T-helper 9 cell (primary cell): ENCODE measurements at regions not wholly inside any gene's neighbourhood (a gene's known extent, or its start where the extent isn't known, plus 50 kb on each side); places are given as distances from the start of the nearest gene placed in this dataset.

ENCODE experiments used
- DNase-seq: peaks from one replicate; pipeline ENCODE4 v3.0.0-alpha.2; 2020

DNA sequence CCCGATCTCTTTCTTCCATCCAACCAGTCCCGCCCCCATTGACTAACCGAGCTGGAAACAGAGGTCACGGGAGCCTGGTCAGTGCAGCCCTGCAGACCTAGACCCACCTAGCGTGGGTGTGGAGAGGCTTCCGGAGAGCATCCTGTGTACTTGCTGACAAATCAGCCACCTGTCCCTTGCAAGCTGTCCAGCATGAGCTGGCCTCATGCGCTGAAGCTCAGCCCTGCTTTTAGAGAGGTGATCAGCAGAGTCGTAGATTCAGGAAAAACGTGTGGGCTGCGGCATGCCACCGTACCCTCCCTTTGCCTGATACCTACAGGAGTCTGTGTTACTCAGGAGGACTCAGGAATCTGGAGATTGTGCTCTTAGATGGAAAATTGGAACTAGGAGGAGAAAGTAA, 80.3 kb upstream of the UQCRFS1 start:
- DNase-seq, result no peak

DNA sequence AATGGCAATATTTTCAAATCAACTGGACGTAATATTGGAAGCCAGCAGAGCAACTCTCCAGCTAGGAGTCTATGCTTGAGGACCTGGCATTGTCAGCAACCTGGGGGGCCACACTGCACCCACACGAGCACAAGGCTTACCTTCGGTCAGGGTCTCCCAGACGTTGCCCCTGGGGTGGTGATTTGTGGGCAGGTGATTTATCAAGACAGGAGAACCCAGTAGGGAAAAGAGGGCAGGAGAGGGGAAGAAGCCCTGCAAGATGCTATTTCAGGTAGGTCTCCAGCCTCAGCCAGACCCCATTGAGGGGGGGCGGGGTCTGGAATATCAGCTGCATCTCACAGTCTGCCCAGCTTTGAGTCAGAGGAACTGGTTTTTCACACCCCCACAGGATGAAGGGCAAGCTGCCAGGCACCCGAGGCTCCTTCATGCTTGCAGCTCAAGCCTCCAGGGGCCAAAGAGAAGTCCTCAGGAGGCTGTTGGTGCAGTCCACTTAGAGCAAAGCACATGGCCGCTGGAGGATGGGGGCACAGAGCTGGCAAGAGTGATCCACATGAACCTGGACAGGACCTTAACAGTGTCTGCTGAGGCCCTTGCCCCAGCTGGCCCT, 80.9 kb upstream of the UQCRFS1 start:
- DNase-seq, result no peak

DNA sequence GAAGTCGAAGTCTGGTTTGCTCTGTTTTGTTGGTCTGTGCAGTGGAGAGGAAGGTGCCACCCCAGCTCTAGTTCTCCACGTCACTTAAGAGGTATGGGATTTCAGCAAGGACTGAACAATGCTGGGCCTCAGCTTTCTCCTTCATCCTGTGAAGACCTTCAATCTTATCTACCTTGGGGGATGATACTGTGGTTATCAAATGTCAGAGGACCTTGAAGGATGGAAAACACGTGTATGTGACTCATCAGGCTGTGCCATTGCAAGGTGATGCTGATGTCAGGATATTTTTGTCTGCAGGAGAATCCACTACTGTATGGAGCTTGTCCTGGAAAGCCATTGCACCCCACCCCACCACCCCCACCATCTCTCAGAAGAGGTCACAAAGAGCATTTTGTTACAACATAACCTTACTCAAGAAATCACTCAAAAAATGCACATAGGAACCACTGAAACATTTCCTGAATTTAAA, 81.4 kb upstream of the UQCRFS1 start:
- DNase-seq, result no peak

DNA sequence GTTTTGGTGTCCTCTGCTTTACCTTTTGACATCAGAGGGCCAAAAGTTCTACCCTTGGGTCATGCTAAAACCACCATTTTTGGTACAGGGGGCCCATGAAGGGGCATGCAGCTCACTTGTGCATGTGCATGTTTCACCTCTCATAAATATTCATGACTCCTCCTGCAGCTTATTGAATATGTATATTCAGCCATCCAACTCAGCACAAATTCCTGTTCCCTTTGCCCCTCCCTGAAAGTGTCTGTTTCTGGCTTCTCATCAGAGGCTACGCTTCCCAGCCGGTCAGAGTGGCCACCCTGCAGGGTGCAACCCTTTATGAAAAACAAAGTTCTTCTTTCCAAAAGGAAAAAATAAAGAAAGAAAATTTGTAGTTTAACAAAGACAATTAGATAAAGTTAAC, 82.3 kb upstream of the UQCRFS1 start:
- DNase-seq, result no peak

DNA sequence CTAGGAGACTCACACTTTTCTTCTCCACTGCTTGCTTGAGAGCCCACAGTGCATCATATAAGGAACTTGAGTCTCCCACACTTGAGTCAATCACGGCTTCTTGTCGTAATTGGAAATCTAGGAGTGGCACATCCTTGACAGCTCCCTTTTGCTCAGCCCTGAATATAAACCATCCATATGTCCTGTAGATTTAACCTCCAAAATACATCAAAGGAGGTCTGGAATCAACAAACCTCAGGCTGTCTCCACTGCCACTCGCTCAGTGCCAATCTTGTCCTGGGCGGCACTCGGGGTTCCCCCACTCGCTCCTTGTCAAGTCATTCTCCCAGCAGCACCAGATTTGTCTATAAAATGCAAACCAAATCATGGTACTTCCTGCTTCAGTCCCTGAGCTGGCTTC, 84.4 kb upstream of the UQCRFS1 start:
- no peak for DNase-seq

DNA sequence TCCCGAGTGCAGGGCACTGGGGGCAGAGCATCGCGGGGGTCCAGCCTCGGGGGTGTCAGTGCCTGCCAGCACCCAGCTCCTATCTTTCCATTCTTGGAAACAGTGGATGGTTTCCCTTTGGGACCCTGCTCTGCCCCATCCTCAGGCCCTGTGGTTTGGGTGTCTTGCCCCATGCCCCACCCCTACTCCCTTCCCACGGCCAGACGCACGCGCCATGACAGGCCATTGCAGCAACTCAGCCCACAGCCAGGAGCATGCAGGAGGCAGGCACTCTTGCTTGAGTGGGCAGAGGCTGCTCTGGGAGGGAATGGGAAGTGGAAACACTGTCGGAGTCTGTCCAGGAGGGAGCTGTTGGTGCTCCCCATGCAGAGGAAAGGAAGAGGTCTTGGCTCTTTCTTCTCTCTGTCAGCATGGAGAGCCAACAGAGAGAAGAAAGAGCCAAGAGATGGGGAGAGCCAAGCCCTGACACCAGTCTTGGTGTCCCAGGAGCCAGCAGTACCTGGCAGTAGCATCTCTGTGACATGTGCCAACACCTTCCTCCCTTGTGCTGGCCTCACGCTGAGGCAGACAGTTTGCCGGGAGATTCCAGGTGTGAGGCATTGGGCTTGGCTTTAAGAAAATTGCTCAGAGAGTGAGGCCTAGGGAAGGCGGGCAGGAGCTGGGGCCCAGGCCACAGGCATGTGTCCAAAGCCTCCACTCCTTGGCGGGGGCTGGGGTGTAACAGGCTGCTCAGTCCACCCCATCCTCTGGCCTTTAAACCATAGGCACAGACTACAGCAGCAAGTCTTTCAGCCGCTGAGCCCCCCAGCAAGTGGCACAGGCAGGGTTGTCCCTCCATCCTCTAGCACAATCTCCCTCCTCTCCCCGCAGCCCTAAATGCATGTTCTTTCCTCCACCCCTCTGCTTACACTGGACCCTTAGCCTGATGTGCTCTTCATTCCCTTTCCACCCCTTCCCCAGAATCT, 86.7 kb upstream of the UQCRFS1 start:
- no peak for DNase-seq

DNA sequence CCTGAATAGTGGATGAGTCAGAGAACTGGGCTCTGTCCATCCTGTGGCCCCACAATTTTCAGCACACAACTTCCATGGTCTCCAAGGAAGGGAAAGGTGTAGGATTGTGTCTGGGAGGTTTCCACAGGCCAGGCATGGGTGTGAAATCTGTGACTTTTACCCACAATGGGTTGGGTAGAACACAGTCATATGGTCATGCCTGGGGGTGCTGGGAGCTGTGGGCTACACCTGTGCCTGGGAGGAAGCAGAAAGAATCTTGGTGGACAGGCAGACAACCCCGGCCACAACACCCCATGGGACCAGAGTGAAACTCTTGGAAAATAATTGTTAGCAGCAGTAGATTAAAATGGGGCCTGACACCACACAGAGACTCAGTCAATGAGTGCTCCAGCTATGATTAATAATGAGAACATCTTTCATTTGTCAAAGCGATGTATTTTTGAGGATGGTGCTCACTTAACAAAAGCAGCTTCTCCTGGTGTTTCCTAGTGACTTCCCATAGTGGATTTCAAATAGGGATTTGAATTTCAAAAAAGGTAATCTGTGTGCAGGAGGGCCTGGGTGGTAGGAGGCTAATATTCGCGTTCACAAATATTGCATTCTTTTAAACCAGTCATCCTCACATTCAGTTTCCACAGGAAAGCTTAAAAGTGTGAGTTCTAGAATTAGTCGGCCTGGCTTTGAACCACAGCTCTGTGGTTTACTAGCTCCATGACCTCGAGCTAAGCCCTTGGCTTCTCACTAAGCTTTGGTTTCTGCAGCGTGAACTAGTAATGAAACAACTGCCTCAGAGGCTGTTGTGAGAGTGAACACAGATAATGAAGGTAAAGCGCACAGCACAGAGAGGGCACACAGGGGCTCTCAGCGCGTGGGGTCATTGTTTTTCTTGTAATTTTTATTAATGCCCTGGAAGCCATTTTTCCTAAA, 89.3 kb upstream of the UQCRFS1 start:
- no peak for DNase-seq

DNA sequence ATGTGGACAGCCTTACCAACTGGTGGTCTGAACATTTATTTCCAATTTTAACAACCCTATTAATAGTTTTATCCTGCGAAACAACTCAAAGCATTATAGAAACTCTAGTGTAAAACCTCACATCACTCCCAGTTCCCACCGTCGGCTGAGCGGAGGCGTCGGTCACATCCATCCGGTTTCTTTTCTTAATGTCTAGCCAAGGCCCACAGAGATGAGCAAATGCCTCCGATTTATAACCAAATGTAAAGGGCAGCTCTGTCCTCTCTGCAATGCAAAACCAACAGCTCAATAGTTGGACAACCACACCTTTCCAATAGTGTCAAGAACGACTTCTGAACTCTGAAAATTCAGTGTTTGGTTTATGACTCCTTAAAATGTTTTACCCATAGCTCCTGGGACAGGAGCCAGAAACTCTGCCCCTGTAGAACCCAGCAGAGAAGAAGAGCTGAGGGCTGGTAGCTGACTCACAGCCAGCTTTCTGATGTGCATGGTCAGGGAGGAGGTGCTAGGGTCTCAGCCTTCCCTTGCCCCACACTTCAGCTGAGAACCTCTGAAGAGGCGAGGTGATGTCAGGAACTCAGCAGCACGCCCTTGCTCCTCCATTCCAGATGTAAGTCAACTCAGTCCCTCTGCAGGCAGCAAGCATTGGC, 90.2 kb upstream of the UQCRFS1 start:
- no peak for DNase-seq

DNA sequence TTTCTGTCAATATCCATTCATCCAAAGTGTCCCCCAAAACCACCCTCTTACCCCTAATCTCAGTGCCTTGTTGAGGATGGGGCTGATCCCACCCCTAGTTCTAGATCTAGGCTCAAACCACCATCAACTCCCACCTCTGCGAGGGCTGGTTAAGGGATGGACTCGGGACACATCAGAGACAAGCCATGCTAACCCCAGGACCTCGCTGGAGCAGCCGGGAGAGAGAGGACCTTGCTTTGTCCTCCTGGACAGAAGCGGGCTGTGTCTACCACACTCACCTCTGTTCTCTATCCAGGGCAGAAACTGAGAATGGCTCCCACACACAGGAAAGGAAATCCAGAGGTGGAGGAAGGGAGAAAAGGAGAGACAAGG, 90.8 kb upstream of the UQCRFS1 start:
- no peak for DNase-seq

DNA sequence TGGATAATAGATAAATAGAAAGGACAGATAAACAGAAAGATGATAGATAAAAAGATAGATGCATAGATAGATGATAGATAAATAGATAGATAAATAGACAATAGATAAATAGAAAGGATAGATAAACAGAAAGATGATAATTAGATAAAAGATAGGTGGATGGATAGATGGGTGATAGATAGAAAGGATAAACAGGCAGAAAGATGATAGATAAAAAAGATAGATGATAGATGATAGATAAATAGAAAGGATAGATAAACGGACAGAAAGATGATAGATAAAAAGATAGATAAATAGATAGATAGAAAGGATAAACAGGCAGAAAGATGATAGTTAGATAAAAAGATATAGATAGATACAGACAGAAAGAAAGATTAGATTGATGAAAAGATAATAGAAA, 92.3 kb upstream of the UQCRFS1 start:
- DNase-seq, result no peak

DNA sequence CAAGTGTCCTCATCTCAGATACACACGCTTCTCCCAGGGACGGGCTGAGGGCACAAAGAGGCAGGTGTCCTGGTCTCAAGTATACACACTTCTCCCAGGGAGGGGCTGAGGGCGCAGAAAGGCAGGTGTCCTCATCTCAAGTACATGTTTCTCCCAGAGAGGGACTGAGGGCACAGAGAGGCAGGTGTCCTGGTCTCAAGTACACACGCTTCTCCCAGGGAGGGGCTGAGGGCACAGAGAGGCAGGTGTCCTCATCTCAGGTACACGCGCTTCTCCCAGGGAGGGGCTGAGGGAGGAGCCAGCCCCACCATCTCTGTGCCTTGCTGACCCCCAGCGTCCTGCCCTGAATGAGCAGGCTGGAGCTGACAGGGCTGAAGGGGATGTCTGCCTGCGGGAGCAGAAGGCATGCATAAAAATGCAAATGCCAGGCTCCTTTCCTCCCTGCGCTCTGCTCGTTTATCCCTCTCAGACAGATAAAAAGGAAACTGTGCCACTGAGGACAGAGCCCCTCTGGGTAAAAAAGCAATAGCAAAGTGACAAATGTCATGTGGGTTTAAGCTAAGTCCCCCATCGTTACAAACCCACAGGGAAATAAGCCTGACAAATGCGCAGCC, 96.1 kb upstream of the UQCRFS1 start:
- DNase-seq, result no peak

DNA sequence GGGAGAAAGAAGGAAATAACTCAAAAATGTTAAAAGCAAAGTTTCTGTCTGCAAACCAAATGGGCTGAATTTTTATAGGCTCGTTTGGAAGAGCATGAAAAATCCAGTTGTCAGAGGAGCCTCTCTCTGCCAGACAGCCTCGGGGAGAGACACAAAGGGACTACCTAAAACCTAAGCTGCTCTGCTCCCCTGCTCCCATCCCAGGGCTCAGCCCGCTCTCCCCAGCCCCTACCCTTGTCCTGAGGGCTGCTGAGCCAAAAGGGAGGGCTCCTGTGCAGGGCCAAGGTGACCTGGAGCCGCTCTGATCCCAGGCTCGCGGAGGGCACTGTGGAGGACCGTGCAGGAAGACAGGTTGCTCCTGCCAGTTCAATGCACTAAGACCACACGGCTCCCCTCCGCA, 96.7 kb upstream of the UQCRFS1 start:
- DNase-seq, result no peak

DNA sequence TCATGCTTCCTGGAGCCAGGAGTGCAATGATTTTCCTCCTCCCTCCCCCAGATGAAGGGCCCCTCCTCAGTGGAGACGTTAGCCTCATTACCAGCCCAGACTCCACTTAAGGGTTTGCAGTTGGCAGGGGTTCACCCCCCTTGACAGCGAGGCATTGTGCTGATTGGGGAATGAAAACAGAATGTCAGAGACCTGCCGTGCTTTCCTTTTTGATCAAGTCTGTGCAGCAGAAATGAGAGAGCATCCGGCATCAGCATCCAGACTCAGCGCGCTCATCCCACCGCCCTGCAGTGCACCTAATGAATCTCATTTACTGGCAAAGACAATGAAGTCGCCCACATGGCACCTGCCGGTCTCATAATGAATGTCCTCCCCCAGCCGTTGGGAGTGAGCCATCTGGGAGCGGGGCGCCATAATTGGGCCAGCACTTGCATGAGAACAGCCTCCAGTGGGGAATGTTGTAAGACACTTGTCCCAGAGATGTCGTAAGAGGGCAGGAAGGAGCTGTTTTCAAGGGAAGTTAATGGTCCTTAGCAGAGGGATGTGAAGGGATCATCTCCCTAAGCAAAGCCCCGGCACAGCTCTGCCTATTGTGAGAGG, 98.3 kb upstream of the UQCRFS1 start:
- DNase-seq, result no peak

DNA sequence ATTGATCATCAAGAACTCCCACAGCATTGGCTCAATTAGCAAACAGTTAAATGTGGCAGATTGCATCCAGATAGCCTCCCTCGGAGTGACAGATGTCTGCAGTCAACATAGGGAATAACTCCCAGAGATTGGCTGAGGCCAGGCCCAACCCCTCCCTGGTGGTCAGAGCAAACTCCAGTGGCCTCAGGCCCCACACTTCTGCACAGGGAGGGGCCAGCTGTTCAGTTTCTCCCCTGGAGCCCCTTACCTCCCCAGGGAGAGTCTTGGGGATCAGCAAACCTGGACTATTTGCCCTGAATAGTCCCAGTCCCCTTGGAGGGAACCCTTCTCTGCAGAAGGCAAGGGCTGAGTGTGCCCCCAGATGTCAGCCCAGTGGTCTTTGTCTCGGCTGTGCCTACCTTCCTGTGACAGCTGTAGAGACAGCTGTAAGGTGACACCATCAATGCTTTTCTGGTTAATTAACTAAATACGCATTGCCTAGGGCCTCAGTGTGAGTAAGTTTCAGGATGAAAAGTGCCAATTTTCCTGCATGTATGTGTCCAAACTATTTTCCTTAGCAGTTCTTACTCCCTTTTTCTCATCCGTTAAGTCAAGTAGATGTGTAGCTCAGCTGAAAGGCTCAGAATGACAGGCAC, 102.7 kb upstream of the UQCRFS1 start:
- no peak for DNase-seq

DNA sequence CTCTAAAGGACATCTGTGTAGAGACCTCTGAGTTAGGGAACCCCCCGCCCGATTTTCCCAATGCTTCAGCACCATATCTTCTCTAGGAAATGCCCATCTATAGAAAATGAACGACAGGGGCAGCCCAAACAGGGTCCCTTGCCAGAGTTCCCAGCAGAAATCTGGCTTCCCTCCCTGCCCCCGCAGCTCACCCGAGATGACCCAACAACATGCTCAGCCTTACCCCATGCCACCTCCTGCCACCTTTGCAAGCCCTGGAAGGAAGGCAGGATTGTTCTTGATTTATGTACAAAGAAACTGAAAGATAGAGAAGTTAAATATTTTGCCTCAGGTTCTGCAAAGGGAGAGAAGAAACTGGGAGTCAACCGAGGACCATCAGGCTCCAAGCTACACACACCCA, 105.6 kb upstream of the UQCRFS1 start:
- no peak for DNase-seq

DNA sequence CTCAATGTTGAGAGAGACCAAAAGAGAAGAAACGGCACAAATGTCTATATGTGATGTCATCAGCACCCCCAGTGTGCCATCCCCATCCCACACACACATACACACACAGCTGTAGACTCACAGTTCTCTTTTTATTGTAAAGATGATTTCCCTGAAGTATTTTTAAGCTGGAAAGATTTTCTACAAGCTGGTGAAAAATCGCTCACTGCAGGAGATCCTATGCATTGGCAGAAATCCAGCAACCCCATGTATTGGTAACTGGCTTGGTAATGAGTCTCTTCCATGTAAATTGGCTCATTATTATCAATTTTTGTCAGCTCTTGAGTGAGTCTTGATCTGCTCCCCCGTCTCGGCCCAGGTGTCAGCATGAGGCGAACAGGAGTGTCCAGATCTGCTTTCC, 107.1 kb upstream of the UQCRFS1 start:
- no peak for DNase-seq

DNA sequence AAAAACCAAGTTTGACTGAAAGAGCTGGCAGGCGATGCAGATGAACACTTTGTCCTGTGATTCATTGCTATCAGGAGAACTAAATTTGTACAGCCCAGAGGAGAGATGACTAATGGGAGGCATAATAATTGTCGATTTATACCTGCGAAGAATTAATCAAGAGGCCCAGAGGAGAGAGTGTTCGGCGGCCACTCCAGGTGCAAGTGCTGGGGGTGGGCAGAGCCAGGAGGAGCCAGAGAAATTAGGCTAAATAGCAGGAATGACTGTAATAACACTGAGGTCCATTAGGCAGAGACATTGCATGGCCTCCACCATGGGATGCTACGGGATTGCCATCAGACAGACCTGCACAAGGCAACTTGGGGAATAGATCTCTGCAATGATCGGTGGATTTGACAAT, 107.7 kb upstream of the UQCRFS1 start:
- no peak for DNase-seq

DNA sequence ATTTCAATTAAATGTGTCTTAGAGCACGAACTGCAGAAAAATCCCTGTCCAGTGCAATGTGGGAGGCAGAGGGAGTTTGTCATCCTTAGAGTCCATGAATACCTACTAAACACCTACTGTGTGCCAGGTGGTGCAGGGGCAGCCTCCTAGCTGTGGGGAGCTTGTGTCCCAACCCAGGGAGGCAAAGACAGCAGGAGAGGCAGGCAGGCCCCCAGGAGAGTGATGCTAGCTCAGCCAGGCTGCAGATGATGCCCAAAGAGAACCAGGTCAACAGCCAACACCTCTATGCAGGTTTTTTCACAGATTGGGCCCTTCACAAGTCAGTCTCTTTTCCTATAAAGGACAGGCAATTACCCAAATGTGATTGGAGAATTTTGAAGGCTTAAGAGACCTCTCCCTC, 108.2 kb upstream of the UQCRFS1 start:
- no peak for DNase-seq

DNA sequence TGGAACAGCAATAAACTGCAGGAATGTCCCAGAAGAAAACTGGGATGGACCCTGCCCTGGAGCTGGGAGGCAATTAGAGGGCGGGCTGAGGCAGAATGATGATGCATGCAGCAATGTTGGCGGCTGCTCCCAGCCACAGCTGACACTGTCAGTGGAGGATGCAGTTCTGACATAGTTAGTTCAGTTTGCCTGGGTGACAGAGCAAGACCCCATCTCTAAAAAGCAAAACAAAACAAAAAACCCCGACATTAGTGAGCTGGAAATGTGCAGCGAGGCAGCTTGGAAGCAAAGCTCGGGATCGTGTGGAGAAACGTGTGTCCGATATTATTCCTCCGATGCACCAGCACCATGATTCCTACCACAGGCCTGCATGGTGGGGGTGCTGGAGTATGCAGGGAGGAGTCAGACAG, 110.1 kb upstream of the UQCRFS1 start:
- DNase-seq, result no peak

DNA sequence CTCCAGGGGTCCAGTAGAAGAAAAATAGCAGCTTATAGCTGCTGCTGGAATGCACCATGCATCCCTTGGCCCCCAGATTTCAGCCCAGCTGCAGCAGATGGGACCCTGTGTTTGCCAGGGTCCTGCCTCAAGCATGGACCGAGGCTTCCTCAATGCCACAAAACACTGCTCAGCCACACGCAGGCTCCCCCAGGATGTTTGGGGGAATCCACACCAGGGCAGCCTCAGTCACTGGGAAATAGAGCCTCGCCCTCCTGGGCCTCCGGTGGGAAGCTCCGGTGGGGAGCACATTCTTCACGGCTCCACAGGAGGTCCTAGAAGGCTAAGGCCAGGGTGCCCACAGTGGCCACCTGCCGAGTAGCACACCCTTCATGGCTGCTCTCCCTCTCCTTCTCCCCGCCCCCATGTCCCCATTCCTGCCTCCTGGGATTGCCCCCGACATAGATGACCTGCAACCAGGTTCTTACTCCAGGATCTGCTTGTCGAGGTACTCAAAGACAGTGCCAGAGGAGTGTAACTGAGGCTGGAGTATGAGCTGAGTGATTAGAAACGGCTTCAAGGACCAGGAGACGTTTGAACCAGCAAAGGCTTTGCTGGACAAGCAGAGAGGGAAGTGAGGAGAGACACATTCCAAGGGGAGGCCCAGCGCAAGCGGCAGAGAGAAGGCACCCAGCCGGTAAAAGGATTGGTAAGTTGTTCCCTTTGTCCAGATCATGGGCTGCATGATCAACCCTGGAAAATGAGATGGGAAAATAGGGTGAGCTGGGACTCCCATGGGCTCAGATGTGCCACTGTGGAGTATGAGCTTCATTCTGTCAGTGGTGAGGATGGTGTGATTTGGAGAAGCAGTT, 110.7 kb upstream of the UQCRFS1 start:
- no peak for DNase-seq
